ENCODE measurements at regions not wholly inside any gene's neighbourhood (a gene's known extent, or its start where the extent isn't known, plus 50 kb on each side); places are given as distances from the start of the nearest gene placed in this dataset.

DNA sequence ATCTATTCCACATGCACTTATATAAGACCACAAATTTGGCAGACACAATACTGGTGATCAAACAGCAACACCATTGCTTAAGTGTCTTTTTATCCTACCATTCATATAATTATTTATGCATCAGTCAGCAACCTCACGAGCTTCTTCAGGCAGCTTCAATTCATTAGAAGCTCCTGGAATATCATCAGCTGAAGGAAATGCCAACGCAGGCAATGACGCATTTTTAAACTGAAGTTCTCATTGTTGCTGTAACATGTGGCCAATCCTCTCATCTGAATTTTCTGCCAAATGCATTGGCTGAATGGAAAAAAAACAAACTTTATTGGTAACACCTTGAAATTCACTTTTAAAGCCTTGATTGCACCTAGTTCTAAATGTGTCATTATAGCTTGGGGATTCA is 376.4 kb upstream of the RGMB start:
- Histone ChIP-seq H3K27ac (replicated peaks in 1 of 4) (no peak overlapping the region), H3K4me3 (no peak overlapping the region), H3K27me3 (no peaks in the 10 kb centered on the region), H3K4me1 (peaks cover 0 to 15% (median 12%) of the 10 kb centered on the region in 4 donors), H3K9me3 (no peaks in the 10 kb centered on the region), H3K36me3 (no peaks in the 10 kb centered on the region)
- intact Hi-C loops (cut with DNase I): no loop called here
- TF ChIP-seq CTCF (IDR thresholded peaks at IDR 0.05): no peak
- 81% methylated on average over 3 of the region's 3 CpGs for WGBS
- DNase-seq (ENCODE audit: extremely low spot score): no peak

DNA sequence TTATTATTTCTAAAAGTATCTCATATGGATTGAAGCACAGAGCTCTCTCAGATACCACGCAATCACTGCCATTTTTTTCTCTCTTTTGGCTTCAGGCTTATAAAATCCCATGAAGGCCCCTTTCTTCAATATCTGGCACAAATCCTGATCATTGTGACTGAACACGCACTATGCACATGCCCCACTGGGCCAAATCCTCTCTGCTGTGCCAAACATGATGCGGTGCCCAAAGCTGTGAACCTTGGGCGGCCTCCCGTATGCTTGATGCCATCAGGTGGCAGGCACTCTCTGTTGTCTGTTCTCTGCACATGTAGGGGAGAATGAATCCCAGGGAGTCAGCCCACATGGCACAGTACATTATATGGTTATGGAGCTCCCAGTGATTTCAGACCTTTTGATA is 375.0 kb upstream of the RGMB start:
- intact Hi-C loops (cut with DNase I): no loop called here
- Histone ChIP-seq H3K4me1 (peaks cover 0 to 29% (median 21%) of the 10 kb centered on the region in 4 donors), H3K4me3 (no peak overlapping the region), H3K36me3 (no peaks in the 10 kb centered on the region), H3K27me3 (no peaks in the 10 kb centered on the region), H3K27ac (replicated peaks in 1 of 4) (no peak overlapping the region), H3K9me3 (no peaks in the 10 kb centered on the region)
- TF ChIP-seq EP300 (IDR thresholded peaks at IDR 0.05) (no peak), POLR2AphosphoS5 (IDR thresholded peaks at IDR 0.05) (no peak), POLR2A (IDR thresholded peaks at IDR 0.05; ENCODE audit: low read depth) (no peak), CTCF (IDR thresholded peaks at IDR 0.05) (no peak)
- no peak for DNase-seq (ENCODE audit: extremely low spot score)
- WGBS: 96% methylated on average over 5 of the region's 5 CpGs

- H3K27me3 ChIP-seq: no peaks in the 10 kb centered on the region
- H3K9me3 ChIP-seq: no peaks in the 10 kb centered on the region
- H3K4me1 ChIP-seq: peaks cover 0 to 29% (median 21%) of the 10 kb centered on the region in 4 donors
- TF ChIP-seq POLR2AphosphoS5 (IDR thresholded peaks at IDR 0.05) (no peak), CTCF (IDR thresholded peaks at IDR 0.05) (no peak), EP300 (IDR thresholded peaks at IDR 0.05) (no peak), POLR2A (IDR thresholded peaks at IDR 0.05; ENCODE audit: low read depth) (no peak)
- H3K27ac ChIP-seq (replicated peaks in 1 of 4): peak overlapping the region in 2 of 4 donors; percentile 9 to 48
- H3K4me3 ChIP-seq: no peak overlapping the region
- DNase-seq (ENCODE audit: extremely low spot score): no peak
- H3K36me3 ChIP-seq: no peaks in the 10 kb centered on the region
- intact Hi-C loops (cut with DNase I): no loop called here
These were observed 371.8 kb upstream of the RGMB start for GRCh38 chr5:98401656-98402055.

DNA sequence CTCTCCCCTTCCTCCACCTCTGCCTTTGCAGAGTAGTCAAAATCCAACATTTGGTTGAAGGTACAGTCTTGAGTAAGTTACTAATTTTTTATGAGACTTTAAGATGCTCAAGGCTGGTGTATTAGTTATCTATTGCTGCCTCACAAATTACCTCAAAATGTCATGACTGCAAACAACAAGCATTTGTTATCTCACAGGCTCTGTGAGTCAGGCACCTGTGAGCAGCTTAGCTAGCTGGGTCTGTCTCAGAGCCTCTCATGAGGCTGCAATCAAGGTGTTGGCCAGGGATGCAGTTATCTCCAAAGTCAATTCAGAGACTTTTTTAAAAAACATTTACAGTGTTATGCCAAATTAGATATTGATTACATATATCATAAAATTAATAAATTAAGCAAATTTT is 371.3 kb upstream of the RGMB start:
- Histone ChIP-seq H3K27ac (replicated peaks in 1 of 4) (no peak overlapping the region), H3K27me3 (no peaks in the 10 kb centered on the region), H3K9me3 (no peaks in the 10 kb centered on the region), H3K4me1 (peaks cover 0 to 29% (median 21%) of the 10 kb centered on the region in 4 donors), H3K4me3 (no peak overlapping the region), H3K36me3 (no peaks in the 10 kb centered on the region)
- intact Hi-C loops (cut with DNase I): no loop called here
- no peak for DNase-seq (ENCODE audit: extremely low spot score)
- TF ChIP-seq EP300 (IDR thresholded peaks at IDR 0.05) (no peak), CTCF (IDR thresholded peaks at IDR 0.05) (no peak), POLR2A (IDR thresholded peaks at IDR 0.05; ENCODE audit: low read depth) (no peak), POLR2AphosphoS5 (IDR thresholded peaks at IDR 0.05) (no peak)

DNA sequence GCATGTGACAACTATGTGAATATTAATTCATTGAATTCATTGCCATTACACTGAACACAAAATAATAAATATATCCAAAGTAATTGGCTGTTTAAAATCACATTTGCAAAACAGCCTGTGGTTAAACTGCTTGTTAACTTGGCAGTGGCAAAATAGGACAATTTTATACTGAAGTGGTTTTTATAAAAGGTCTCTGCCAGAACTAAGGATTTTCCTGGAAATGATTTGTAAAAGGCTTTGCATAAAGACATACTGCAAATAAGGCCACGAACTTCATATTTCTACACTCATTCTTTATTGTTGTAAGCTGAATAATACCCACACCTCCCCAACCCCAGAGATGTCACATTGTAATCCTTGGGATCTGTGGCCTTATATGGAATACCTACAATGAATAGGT is 370.3 kb upstream of the RGMB start:
- WGBS: 50% methylated on average over 1 of the region's 1 CpG
- DNase-seq (ENCODE audit: extremely low spot score): no peak
- Histone ChIP-seq H3K27me3 (no peaks in the 10 kb centered on the region), H3K4me1 (peaks cover 0 to 29% (median 21%) of the 10 kb centered on the region in 4 donors), H3K9me3 (no peaks in the 10 kb centered on the region), H3K36me3 (no peaks in the 10 kb centered on the region), H3K4me3 (no peak overlapping the region), H3K27ac (replicated peaks in 1 of 4) (no peak overlapping the region)
- no peak for TF ChIP-seq POLR2A (IDR thresholded peaks at IDR 0.05; ENCODE audit: low read depth)
- no peak for TF ChIP-seq POLR2AphosphoS5 (IDR thresholded peaks at IDR 0.05)
- no peak for TF ChIP-seq CTCF (IDR thresholded peaks at IDR 0.05)
- no peak for TF ChIP-seq EP300 (IDR thresholded peaks at IDR 0.05)
- intact Hi-C loops (cut with DNase I): no loop called here
